HFF-Myc (cell line): ENCODE measurements at regions not wholly inside any gene's neighbourhood (a gene's known extent, or its start where the extent isn't known, plus 50 kb on each side); places are given as distances from the start of the nearest gene placed in this dataset.

ENCODE experiments used
- DNase-seq: peaks from one replicate; pipeline ENCODE4 v3.0.0-alpha.2; 2011; ENCODE audit warnings: low read depth; ENCODE audit errors: extremely low read depth
- H3K4me3 ChIP-seq: replicated peaks from 2 replicates; pipeline ENCODE4 v1.5.1; 2011; ENCODE audit warnings: low read depth, mild to moderate bottlenecking, control low read depth, low read length
- TF ChIP-seq, protein P1 (sequence below): IDR thresholded peaks from 2 replicates; pipeline ENCODE4 v1.5.1; 2012; ENCODE audit warnings: mild to moderate bottlenecking, low read depth, low read length, control low read depth; ENCODE audit errors: missing control alignments

DNA sequence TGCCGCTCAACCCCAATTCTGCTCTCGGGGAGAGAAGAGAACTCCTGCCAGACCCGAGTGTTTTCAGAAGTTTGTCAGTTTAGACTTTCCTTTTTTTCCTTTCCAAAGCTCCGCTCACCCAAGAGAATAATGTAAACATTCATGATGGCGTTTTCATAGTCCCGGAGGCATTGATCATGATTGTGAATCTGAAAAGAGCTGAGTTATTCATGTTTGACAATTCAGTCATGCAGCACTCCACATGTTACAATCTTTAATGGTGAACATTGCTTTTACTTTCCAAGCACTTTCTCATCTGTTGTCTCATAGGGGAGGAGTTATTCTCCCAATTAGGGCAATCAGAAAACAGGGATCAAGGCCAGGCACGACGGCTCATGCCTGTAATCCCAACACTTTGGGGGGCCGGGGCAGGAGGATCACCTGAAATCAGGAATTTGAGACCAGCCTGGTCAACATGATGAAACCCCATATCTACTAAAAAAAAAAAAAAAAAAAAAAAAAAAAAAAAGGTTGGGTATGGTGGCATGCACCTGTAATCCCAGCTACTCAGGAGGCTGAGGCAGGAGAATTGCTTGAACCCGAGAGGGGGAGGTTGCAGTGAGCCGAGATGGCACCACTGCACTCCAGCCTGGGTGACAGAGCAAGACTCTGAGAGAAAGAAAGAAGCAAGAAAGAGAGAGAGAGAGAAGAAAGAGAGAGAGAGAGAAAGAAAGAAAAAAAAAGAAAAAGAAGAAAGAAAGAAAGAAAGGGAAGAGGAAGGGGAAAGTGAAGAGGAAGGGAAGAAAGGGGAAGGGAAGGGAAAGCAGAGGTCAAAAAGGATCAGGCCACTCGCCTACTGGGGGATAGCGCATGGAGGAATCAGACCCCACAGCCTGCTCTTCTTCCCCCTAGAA lies 70.0 kb upstream of the TNRC6C start:
- DNase-seq: no peak
- TF ChIP-seq, protein P1, sequence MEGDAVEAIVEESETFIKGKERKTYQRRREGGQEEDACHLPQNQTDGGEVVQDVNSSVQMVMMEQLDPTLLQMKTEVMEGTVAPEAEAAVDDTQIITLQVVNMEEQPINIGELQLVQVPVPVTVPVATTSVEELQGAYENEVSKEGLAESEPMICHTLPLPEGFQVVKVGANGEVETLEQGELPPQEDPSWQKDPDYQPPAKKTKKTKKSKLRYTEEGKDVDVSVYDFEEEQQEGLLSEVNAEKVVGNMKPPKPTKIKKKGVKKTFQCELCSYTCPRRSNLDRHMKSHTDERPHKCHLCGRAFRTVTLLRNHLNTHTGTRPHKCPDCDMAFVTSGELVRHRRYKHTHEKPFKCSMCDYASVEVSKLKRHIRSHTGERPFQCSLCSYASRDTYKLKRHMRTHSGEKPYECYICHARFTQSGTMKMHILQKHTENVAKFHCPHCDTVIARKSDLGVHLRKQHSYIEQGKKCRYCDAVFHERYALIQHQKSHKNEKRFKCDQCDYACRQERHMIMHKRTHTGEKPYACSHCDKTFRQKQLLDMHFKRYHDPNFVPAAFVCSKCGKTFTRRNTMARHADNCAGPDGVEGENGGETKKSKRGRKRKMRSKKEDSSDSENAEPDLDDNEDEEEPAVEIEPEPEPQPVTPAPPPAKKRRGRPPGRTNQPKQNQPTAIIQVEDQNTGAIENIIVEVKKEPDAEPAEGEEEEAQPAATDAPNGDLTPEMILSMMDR: no peak
- H3K4me3 ChIP-seq: peak overlapping the region; percentile 44

GRCh38 chr17:77889135-77889505 lies 69.4 kb upstream of the TNRC6C start:
- DNase-seq: no peak
- TF ChIP-seq, protein P1: no peak
- H3K4me3 ChIP-seq: no peak overlapping the region

DNA sequence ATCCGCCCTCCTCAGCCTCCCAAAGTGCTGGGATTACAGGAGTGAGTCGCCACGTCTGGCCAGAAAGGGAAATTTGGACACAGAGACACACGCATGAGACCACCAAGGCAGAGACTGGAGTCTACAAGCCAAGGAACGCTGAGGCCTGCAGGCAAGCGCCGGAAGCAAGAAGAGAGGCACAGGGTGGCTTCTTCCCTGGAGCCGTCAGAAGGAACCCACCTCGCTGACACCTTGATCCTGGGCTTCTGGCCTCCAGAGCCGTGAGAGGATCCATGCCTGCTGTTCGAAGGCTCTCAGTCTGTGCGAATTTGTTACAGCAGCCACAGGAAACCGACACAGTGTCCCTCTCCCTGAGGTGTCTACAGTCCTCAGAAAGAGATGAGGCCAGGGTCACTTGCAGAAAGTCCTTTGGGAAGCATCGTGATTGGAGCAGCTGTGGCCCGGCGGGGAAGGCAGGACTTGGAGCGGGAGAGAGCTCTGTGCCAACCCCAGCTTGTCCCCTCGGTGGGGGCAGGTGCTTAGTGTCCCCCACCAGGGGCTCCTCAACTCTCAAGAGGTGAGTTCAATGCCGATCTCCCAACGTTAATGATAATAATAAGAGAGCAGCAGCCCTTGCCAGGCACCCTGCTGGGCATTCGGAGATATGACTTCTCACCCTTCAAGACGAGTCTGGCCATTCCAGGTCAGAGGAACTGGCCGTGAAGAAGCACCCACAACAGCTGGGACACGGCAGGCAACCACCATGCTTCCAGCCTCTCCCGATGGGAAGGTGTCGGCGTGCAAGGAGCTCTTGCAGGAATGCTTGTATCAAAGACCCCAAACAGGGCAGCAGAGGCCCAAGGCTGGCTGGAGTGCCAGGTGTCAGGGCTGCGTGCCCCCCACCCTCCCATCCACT lies 68.4 kb upstream of the TNRC6C start:
- H3K4me3 ChIP-seq: no peak overlapping the region
- DNase-seq: no peak
- TF ChIP-seq, protein P1: no peak

DNA sequence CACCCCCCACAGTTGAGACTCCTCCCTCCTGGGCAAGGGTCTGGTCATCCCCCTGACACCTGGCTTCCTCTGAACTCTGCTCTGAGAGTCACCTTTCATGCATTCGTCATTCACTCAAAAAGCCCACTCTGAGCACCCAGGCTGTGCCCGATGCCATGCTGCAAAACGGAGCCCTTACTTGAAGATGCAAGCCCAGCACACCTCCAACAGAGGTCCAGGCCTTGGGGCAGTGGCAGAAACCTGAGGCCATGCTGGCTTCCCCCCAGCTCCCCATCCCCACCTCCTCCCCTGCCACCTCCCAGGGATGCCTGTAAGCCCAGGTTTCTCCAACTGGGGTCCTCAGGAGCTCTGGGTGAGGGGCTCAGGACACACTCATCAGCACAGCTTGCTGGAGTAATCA lies 67.7 kb upstream of the TNRC6C start:
- TF ChIP-seq, protein P1: no peak
- no peak for DNase-seq
- no peak overlapping the region for H3K4me3 ChIP-seq

DNA sequence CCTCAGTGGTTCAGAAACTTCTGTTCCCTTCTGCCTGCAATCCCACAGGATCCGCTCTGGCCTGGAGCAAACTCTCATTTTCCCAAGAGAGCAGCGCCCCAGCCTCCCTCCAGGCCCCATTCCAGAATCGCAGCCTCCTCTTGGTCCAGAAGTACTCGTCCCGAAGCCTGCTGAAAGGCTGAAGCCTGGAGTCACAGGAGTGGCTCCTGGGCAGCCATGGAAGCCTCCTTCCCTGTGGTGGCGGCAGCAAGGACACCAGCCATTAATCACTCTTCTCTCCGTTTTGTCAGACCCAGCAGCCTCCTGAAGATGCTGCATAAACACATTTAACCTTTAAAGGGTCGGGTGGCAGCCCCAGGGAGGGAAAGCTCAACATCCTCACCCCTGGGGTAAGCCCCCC lies 66.9 kb upstream of the TNRC6C start:
- TF ChIP-seq, protein P1: no peak
- no peak for DNase-seq
- H3K4me3 ChIP-seq: no peak overlapping the region

- no peak overlapping the region for H3K4me3 ChIP-seq
- no peak for DNase-seq
- TF ChIP-seq, protein P1: no peak
Measured at GRCh38 chr17:77892031-77892430, 66.5 kb upstream of the TNRC6C start.
